ENCODE measurements at regions not wholly inside any gene's neighbourhood (a gene's known extent, or its start where the extent isn't known, plus 50 kb on each side); places are given as distances from the start of the nearest gene placed in this dataset.
"Not testable (repeated sequence)": the region's sequence is repeated elsewhere in the genome, so short reads cannot be mapped to it uniquely, and the experiment has no call there.

GRCh38 chr4:66266554-66266953 lies 596.3 kb upstream of the EPHA5 start:
- not testable (repeated sequence) for H3K79me2 ChIP-seq (ENCODE audit: insufficient read depth, low read length); H3K27ac Mint-ChIP-seq (ENCODE audit: unreplicated experiment); H3K4me3 ChIP-seq (ENCODE audit: insufficient read depth, low read depth, low read length); H3K27ac ChIP-seq (ENCODE audit: low read depth, low read length); H3K27me3 Mint-ChIP-seq (ENCODE audit: low read depth, unreplicated experiment); DNase-seq (ENCODE audit: low read depth); H2AFZ ChIP-seq (ENCODE audit: low read depth, low read length); H3K4me1 ChIP-seq (ENCODE audit: insufficient read depth, low read length); H3K9me3 ChIP-seq (ENCODE audit: insufficient read depth, low read depth, low read length); H3K9ac ChIP-seq (ENCODE audit: low read length); H3K4me1 Mint-ChIP-seq (ENCODE audit: low read depth, unreplicated experiment); H3K36me3 Mint-ChIP-seq (ENCODE audit: low read depth, unreplicated experiment); H3K4me3 Mint-ChIP-seq (ENCODE audit: unreplicated experiment); H4K20me1 ChIP-seq (ENCODE audit: insufficient read depth, low read length); H3K36me3 ChIP-seq (ENCODE audit: insufficient read depth, low read length); H3K9me3 Mint-ChIP-seq (ENCODE audit: unreplicated experiment); FAIRE-seq; H3K4me2 ChIP-seq (ENCODE audit: low read length); H3K27me3 ChIP-seq (ENCODE audit: insufficient read depth, low read length)

- Histone ChIP-seq H2AFZ (ENCODE audit: low read depth, low read length) (no peak overlapping the region), H3K4me3 (ENCODE audit: insufficient read depth, low read depth, low read length) (no peak overlapping the region), H3K9ac (ENCODE audit: low read length) (no peak overlapping the region), H3K79me2 (ENCODE audit: insufficient read depth, low read length) (no peaks in the 10 kb centered on the region), H3K36me3 (ENCODE audit: insufficient read depth, low read length) (no peaks in the 10 kb centered on the region), H3K9me3 (ENCODE audit: insufficient read depth, low read depth, low read length) (no peaks in the 10 kb centered on the region), H4K20me1 (ENCODE audit: insufficient read depth, low read length) (no peaks in the 10 kb centered on the region), H3K27ac (ENCODE audit: low read depth, low read length) (no peak overlapping the region), H3K4me1 (ENCODE audit: insufficient read depth, low read length) (no peaks in the 10 kb centered on the region), H3K4me2 (ENCODE audit: low read length) (no peak overlapping the region), H3K27me3 (ENCODE audit: insufficient read depth, low read length) (no peaks in the 10 kb centered on the region)
- H3K27me3 Mint-ChIP-seq (ENCODE audit: low read depth, unreplicated experiment), result no peaks in the 10 kb centered on the region
- H3K36me3 Mint-ChIP-seq (ENCODE audit: low read depth, unreplicated experiment), result no peaks in the 10 kb centered on the region
- DNase-seq (ENCODE audit: low read depth) (no peak), FAIRE-seq (no peak)
- no peak overlapping the region for H3K27ac Mint-ChIP-seq (ENCODE audit: unreplicated experiment)
- no peaks in the 10 kb centered on the region for H3K4me1 Mint-ChIP-seq (ENCODE audit: low read depth, unreplicated experiment)
- peaks cover 2% of the 10 kb centered on the region for H3K9me3 Mint-ChIP-seq (ENCODE audit: unreplicated experiment)
- TF ChIP-seq CTCF (IDR thresholded peaks at IDR 0.05; ENCODE audit: insufficient read depth, low read depth, low read length) (no peak), EZH2 (IDR thresholded peaks at IDR 0.05; ENCODE audit: insufficient read depth, low read length) (no peak)
- no peak overlapping the region for H3K4me3 Mint-ChIP-seq (ENCODE audit: unreplicated experiment)
Measured at GRCh38 chr4:66266035-66266434, 595.7 kb upstream of the EPHA5 start.

- H3K9me3 Mint-ChIP-seq (ENCODE audit: unreplicated experiment), result no peaks in the 10 kb centered on the region
- FAIRE-seq (no peak), DNase-seq (ENCODE audit: low read depth) (no peak)
Measured at GRCh38 chr4:66252291-66252690, 582.0 kb upstream of the EPHA5 start.

More at GRCh38 chr4:66252291-66252690, 582.0 kb upstream of the EPHA5 start:
- Histone ChIP-seq H3K4me2 (ENCODE audit: low read length) (no peak overlapping the region), H3K4me1 (ENCODE audit: insufficient read depth, low read length) (no peaks in the 10 kb centered on the region), H3K36me3 (ENCODE audit: insufficient read depth, low read length) (no peaks in the 10 kb centered on the region), H3K27ac (ENCODE audit: low read depth, low read length) (no peak overlapping the region), H2AFZ (ENCODE audit: low read depth, low read length) (peak overlapping the region; percentile 4), H3K9ac (ENCODE audit: low read length) (no peak overlapping the region), H4K20me1 (ENCODE audit: insufficient read depth, low read length) (no peaks in the 10 kb centered on the region), H3K4me3 (ENCODE audit: insufficient read depth, low read depth, low read length) (no peak overlapping the region), H3K27me3 (ENCODE audit: insufficient read depth, low read length) (no peaks in the 10 kb centered on the region), H3K9me3 (ENCODE audit: insufficient read depth, low read depth, low read length) (no peaks in the 10 kb centered on the region), H3K79me2 (ENCODE audit: insufficient read depth, low read length) (no peaks in the 10 kb centered on the region)
- TF ChIP-seq EZH2 (IDR thresholded peaks at IDR 0.05; ENCODE audit: insufficient read depth, low read length), result no peak
- no peak for TF ChIP-seq CTCF (IDR thresholded peaks at IDR 0.05; ENCODE audit: insufficient read depth, low read depth, low read length)
- no peak overlapping the region for H3K4me3 Mint-ChIP-seq (ENCODE audit: unreplicated experiment)
- no peaks in the 10 kb centered on the region for H3K27me3 Mint-ChIP-seq (ENCODE audit: low read depth, unreplicated experiment)
- H3K36me3 Mint-ChIP-seq (ENCODE audit: low read depth, unreplicated experiment), result no peaks in the 10 kb centered on the region
- H3K4me1 Mint-ChIP-seq (ENCODE audit: low read depth, unreplicated experiment), result no peaks in the 10 kb centered on the region
- no peak overlapping the region for H3K27ac Mint-ChIP-seq (ENCODE audit: unreplicated experiment)

All from astrocyte (in vitro differentiated cells and primary cell).